ENCODE measurements at regions not wholly inside any gene's neighbourhood (a gene's known extent, or its start where the extent isn't known, plus 50 kb on each side); places are given as distances from the start of the nearest gene placed in this dataset.

- H3K4me1 ChIP-seq (ENCODE audit: control insufficient read depth, insufficient read depth, low read length), result no peaks in the 10 kb centered on the region
- 71% methylated on average over 1 of the region's 1 CpG for WGBS (ENCODE audit: insufficient coverage)
- DNase-seq (ENCODE audit: low read depth in 4 of 6, low spot score in 6 of 6), result no peak
- no peaks in the 10 kb centered on the region for H3K9me3 ChIP-seq (ENCODE audit: control insufficient read depth, insufficient read depth, low read length)
- H3K27ac ChIP-seq (ENCODE audit: low read depth, low read length), result no peak overlapping the region
- H3K27me3 ChIP-seq (ENCODE audit: control insufficient read depth, insufficient read depth, low read length), result no peaks in the 10 kb centered on the region
- no peaks in the 10 kb centered on the region for H3K36me3 ChIP-seq (ENCODE audit: control insufficient read depth, insufficient read depth, low read length)
- no peak overlapping the region for H3K4me3 ChIP-seq (ENCODE audit: low read depth, low read length)
Measured at GRCh38 chr13:82693607-82694006, 1188.7 kb downstream of the SLITRK1 start.

- Histone ChIP-seq H3K36me3 (ENCODE audit: control insufficient read depth, insufficient read depth, low read length) (no peaks in the 10 kb centered on the region), H3K27me3 (ENCODE audit: control insufficient read depth, insufficient read depth, low read length) (no peaks in the 10 kb centered on the region), H3K27ac (ENCODE audit: low read depth, low read length) (no peak overlapping the region), H3K9me3 (ENCODE audit: control insufficient read depth, insufficient read depth, low read length) (no peaks in the 10 kb centered on the region), H3K4me1 (ENCODE audit: control insufficient read depth, insufficient read depth, low read length) (no peaks in the 10 kb centered on the region), H3K4me3 (ENCODE audit: low read depth, low read length) (no peak overlapping the region)
- no peak for DNase-seq (ENCODE audit: low read depth in 4 of 6, low spot score in 6 of 6)
- WGBS (ENCODE audit: insufficient coverage), result no CpG with 5 or more reads among the region's 2 CpGs
Measured at GRCh38 chr13:82688400-82688994, 1193.8 kb downstream of the SLITRK1 start.

- H3K9me3 ChIP-seq (ENCODE audit: control insufficient read depth, insufficient read depth, low read length), result no peaks in the 10 kb centered on the region
- no peaks in the 10 kb centered on the region for H3K36me3 ChIP-seq (ENCODE audit: control insufficient read depth, insufficient read depth, low read length)
- DNase-seq (ENCODE audit: low read depth in 4 of 6, low spot score in 6 of 6), result peak in 1 of 6 donors; percentile 40
- H3K4me1 ChIP-seq (ENCODE audit: control insufficient read depth, insufficient read depth, low read length), result no peaks in the 10 kb centered on the region
- no peaks in the 10 kb centered on the region for H3K27me3 ChIP-seq (ENCODE audit: control insufficient read depth, insufficient read depth, low read length)
- no peak overlapping the region for H3K4me3 ChIP-seq (ENCODE audit: low read depth, low read length)
- no peak overlapping the region for H3K27ac ChIP-seq (ENCODE audit: low read depth, low read length)
Measured at GRCh38 chr13:82687884-82688283, 1194.4 kb downstream of the SLITRK1 start.

GRCh38 chr13:82681535-82681934 lies 1200.7 kb downstream of the SLITRK1 start:
- H3K27me3 ChIP-seq (ENCODE audit: control insufficient read depth, insufficient read depth, low read length), result no peaks in the 10 kb centered on the region
- no peaks in the 10 kb centered on the region for H3K9me3 ChIP-seq (ENCODE audit: control insufficient read depth, insufficient read depth, low read length)
- no peaks in the 10 kb centered on the region for H3K36me3 ChIP-seq (ENCODE audit: control insufficient read depth, insufficient read depth, low read length)
- DNase-seq (ENCODE audit: low read depth in 4 of 6, low spot score in 6 of 6), result no peak
- H3K4me1 ChIP-seq (ENCODE audit: control insufficient read depth, insufficient read depth, low read length), result no peaks in the 10 kb centered on the region
- H3K4me3 ChIP-seq (ENCODE audit: low read depth, low read length), result no peak overlapping the region
- H3K27ac ChIP-seq (ENCODE audit: low read depth, low read length), result no peak overlapping the region
- WGBS (ENCODE audit: insufficient coverage), result 75% methylated on average over 4 of the region's 4 CpGs

- no CpG with 5 or more reads among the region's 3 CpGs for WGBS (ENCODE audit: insufficient coverage)
- H3K4me3 ChIP-seq (ENCODE audit: low read depth, low read length), result no peak overlapping the region
- no peak overlapping the region for H3K27ac ChIP-seq (ENCODE audit: low read depth, low read length)
- H3K27me3 ChIP-seq (ENCODE audit: control insufficient read depth, insufficient read depth, low read length), result no peaks in the 10 kb centered on the region
- no peaks in the 10 kb centered on the region for H3K36me3 ChIP-seq (ENCODE audit: control insufficient read depth, insufficient read depth, low read length)
- H3K9me3 ChIP-seq (ENCODE audit: control insufficient read depth, insufficient read depth, low read length), result no peaks in the 10 kb centered on the region
- no peak for DNase-seq (ENCODE audit: low read depth in 4 of 6, low spot score in 6 of 6)
- no peaks in the 10 kb centered on the region for H3K4me1 ChIP-seq (ENCODE audit: control insufficient read depth, insufficient read depth, low read length)
Measured at GRCh38 chr13:82678052-82678451, 1204.2 kb downstream of the SLITRK1 start.

- Histone ChIP-seq H3K4me3 (ENCODE audit: low read depth, low read length) (no peak overlapping the region), H3K36me3 (ENCODE audit: control insufficient read depth, insufficient read depth, low read length) (no peaks in the 10 kb centered on the region), H3K9me3 (ENCODE audit: control insufficient read depth, insufficient read depth, low read length) (no peaks in the 10 kb centered on the region), H3K27ac (ENCODE audit: low read depth, low read length) (no peak overlapping the region), H3K4me1 (ENCODE audit: control insufficient read depth, insufficient read depth, low read length) (no peaks in the 10 kb centered on the region), H3K27me3 (ENCODE audit: control insufficient read depth, insufficient read depth, low read length) (no peaks in the 10 kb centered on the region)
- no peak for DNase-seq (ENCODE audit: low read depth in 4 of 6, low spot score in 6 of 6)
Measured at GRCh38 chr13:82675024-82675423, 1207.2 kb downstream of the SLITRK1 start.

- no CpG with 5 or more reads among the region's 1 CpG for WGBS (ENCODE audit: insufficient coverage)
Measured at GRCh38 chr13:82674546-82674945, 1207.7 kb downstream of the SLITRK1 start.

GRCh38 chr13:82672248-82672647 lies 1210.0 kb downstream of the SLITRK1 start:
- no peaks in the 10 kb centered on the region for H3K4me1 ChIP-seq (ENCODE audit: control insufficient read depth, insufficient read depth, low read length)
- no peak for DNase-seq (ENCODE audit: low read depth in 4 of 6, low spot score in 6 of 6)
- WGBS (ENCODE audit: insufficient coverage), result no CpG with 5 or more reads among the region's 2 CpGs
- no peak overlapping the region for H3K4me3 ChIP-seq (ENCODE audit: low read depth, low read length)
- no peak overlapping the region for H3K27ac ChIP-seq (ENCODE audit: low read depth, low read length)
- no peaks in the 10 kb centered on the region for H3K27me3 ChIP-seq (ENCODE audit: control insufficient read depth, insufficient read depth, low read length)
- no peaks in the 10 kb centered on the region for H3K36me3 ChIP-seq (ENCODE audit: control insufficient read depth, insufficient read depth, low read length)
- no peaks in the 10 kb centered on the region for H3K9me3 ChIP-seq (ENCODE audit: control insufficient read depth, insufficient read depth, low read length)

More at GRCh38 chr13:82674546-82674945, 1207.7 kb downstream of the SLITRK1 start:
- Histone ChIP-seq H3K9me3 (ENCODE audit: control insufficient read depth, insufficient read depth, low read length) (no peaks in the 10 kb centered on the region), H3K4me1 (ENCODE audit: control insufficient read depth, insufficient read depth, low read length) (no peaks in the 10 kb centered on the region), H3K4me3 (ENCODE audit: low read depth, low read length) (no peak overlapping the region), H3K27me3 (ENCODE audit: control insufficient read depth, insufficient read depth, low read length) (no peaks in the 10 kb centered on the region), H3K27ac (ENCODE audit: low read depth, low read length) (no peak overlapping the region), H3K36me3 (ENCODE audit: control insufficient read depth, insufficient read depth, low read length) (no peaks in the 10 kb centered on the region)
- no peak for DNase-seq (ENCODE audit: low read depth in 4 of 6, low spot score in 6 of 6)

GRCh38 chr13:82664183-82664582 lies 1218.1 kb downstream of the SLITRK1 start:
- Histone ChIP-seq H3K4me3 (ENCODE audit: low read depth, low read length) (no peak overlapping the region), H3K36me3 (ENCODE audit: control insufficient read depth, insufficient read depth, low read length) (no peaks in the 10 kb centered on the region), H3K27ac (ENCODE audit: low read depth, low read length) (no peak overlapping the region), H3K27me3 (ENCODE audit: control insufficient read depth, insufficient read depth, low read length) (no peaks in the 10 kb centered on the region), H3K9me3 (ENCODE audit: control insufficient read depth, insufficient read depth, low read length) (no peaks in the 10 kb centered on the region), H3K4me1 (ENCODE audit: control insufficient read depth, insufficient read depth, low read length) (no peaks in the 10 kb centered on the region)
- WGBS (ENCODE audit: insufficient coverage), result no CpG with 5 or more reads among the region's 1 CpG
- no peak for DNase-seq (ENCODE audit: low read depth in 4 of 6, low spot score in 6 of 6)

- H3K4me1 ChIP-seq (ENCODE audit: control insufficient read depth, insufficient read depth, low read length), result no peaks in the 10 kb centered on the region
- no peak overlapping the region for H3K4me3 ChIP-seq (ENCODE audit: low read depth, low read length)
- no peaks in the 10 kb centered on the region for H3K36me3 ChIP-seq (ENCODE audit: control insufficient read depth, insufficient read depth, low read length)
- no peaks in the 10 kb centered on the region for H3K27me3 ChIP-seq (ENCODE audit: control insufficient read depth, insufficient read depth, low read length)
- no peak for DNase-seq (ENCODE audit: low read depth in 4 of 6, low spot score in 6 of 6)
- 91% methylated on average over 3 of the region's 4 CpGs for WGBS (ENCODE audit: insufficient coverage)
- H3K27ac ChIP-seq (ENCODE audit: low read depth, low read length), result no peak overlapping the region
- no peaks in the 10 kb centered on the region for H3K9me3 ChIP-seq (ENCODE audit: control insufficient read depth, insufficient read depth, low read length)
Measured at GRCh38 chr13:82661126-82661525, 1221.1 kb downstream of the SLITRK1 start.
